Loucy (cell line): ENCODE measurements at regions not wholly inside any gene's neighbourhood (a gene's known extent, or its start where the extent isn't known, plus 50 kb on each side); places are given as distances from the start of the nearest gene placed in this dataset.

Source experiments
- H2AFZ ChIP-seq: fragments of 200-600 bp; sonication (generic); 2 replicates; pipeline ENCODE4 v1.6.0; 2016; ENCODE audit warnings: antibody characterized with exemption, mild to moderate bottlenecking, low read length, moderate library complexity
- H3F3A ChIP-seq: fragments of 200-600 bp; 2 replicates; pipeline ENCODE4 v1.6.0; 2016; ENCODE audit warnings: antibody characterized with exemption, low read depth, mild to moderate bottlenecking
- H3K27me3 ChIP-seq: fragments of 200-600 bp; sonication (generic); 2 replicates; pipeline ENCODE4 v1.6.1; 2014; ENCODE audit warnings: low read length, mild to moderate bottlenecking; ENCODE audit not compliant: insufficient read depth, poor library complexity, severe bottlenecking
- H3K36me3 ChIP-seq: fragments of 200-600 bp; sonication (generic); 2 replicates; pipeline ENCODE4 v1.6.1; 2016; ENCODE audit warnings: low read length; ENCODE audit not compliant: insufficient read depth
- H3K4me1 ChIP-seq: fragments of 200-600 bp; sonication (generic); 2 replicates; pipeline ENCODE4 v1.5.1; 2014; ENCODE audit warnings: low read length, mild to moderate bottlenecking; ENCODE audit not compliant: insufficient read depth, poor library complexity, severe bottlenecking
- H3K4me2 ChIP-seq: fragments of 200-600 bp; sonication (generic); 2 replicates; pipeline ENCODE4 v1.6.0; 2014; ENCODE audit warnings: antibody characterized with exemption, low read length, low read depth, mild to moderate bottlenecking; ENCODE audit not compliant: poor library complexity, severe bottlenecking
- H3K4me3 ChIP-seq: fragments of 200-600 bp; sonication (generic); 2 replicates; pipeline ENCODE4 v1.5.1; 2014; ENCODE audit warnings: low read length, mild to moderate bottlenecking, mixed read lengths; ENCODE audit not compliant: poor library complexity, severe bottlenecking
- H3K79me2 ChIP-seq: fragments of 200-600 bp; sonication (generic); 2 replicates; pipeline ENCODE4 v1.6.1; 2014; ENCODE audit warnings: low read length; ENCODE audit not compliant: insufficient read depth
- H3K9ac ChIP-seq: fragments of 200-600 bp; sonication (generic); 2 replicates; pipeline ENCODE4 v1.6.0; 2014; ENCODE audit warnings: mild to moderate bottlenecking, low read depth, low read length, moderate library complexity; ENCODE audit not compliant: poor library complexity, severe bottlenecking
- H3K9me2 ChIP-seq: fragments of 200-600 bp; sonication (generic); replicated peaks from 2 replicates; pipeline ENCODE4 v1.6.1; 2016; ENCODE audit warnings: low read depth, low read length, mixed read lengths
- H3K9me3 ChIP-seq: fragments of 200-600 bp; sonication (generic); 2 replicates; pipeline ENCODE4 v1.6.1; 2014; ENCODE audit warnings: mild to moderate bottlenecking, antibody characterized with exemption, low read length, low read depth; ENCODE audit not compliant: insufficient read depth
- H4K20me1 ChIP-seq: fragments of 200-600 bp; sonication (generic); 2 replicates; pipeline ENCODE4 v1.6.0; 2014; ENCODE audit warnings: antibody characterized with exemption, low read length, mild to moderate bottlenecking; ENCODE audit not compliant: insufficient read depth, poor library complexity, severe bottlenecking
- EZH2phosphoT487 ChIP-seq: fragments of 200-600 bp; IDR thresholded peaks from 2 replicates; pipeline ENCODE4 v1.6.1; 2018; ENCODE audit warnings: antibody characterized with exemption, mild to moderate bottlenecking, moderate library complexity, borderline replicate concordance
- TF ChIP-seq, protein P1 (sequence below): fragments of 200-600 bp; sonication (generic); conservative IDR thresholded peaks from 2 replicates; pipeline ENCODE4 v1.5.1; 2014; ENCODE audit warnings: mild to moderate bottlenecking, antibody characterized with exemption, low read length

DNA sequence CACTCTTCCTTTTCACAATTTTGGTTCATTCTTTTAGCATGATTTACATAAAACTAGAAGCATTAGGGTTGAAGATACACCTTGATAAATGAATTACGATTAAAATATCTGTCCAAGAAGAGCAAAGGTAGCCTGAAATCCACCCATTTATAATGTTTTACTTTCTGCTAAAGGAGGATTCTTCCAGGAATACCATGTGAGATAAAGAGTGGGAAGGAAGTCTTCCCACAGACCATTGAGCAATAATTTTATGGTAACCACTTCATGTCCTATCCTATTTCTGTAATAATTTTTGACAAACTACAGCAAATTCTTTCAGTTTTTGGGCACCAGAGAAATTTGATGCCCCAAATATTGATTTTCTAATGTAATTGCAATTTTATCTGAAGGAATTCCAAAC lies 150.6 kb upstream of the STEAP4 start:
- H3K9ac ChIP-seq: no peak overlapping the region
- no peak overlapping the region for H3K4me3 ChIP-seq
- H3K36me3 ChIP-seq: no peaks in the 10 kb centered on the region
- no peaks in the 10 kb centered on the region for H3K4me1 ChIP-seq
- no peaks in the 10 kb centered on the region for H3K9me2 ChIP-seq
- H3F3A ChIP-seq: no peaks in the 10 kb centered on the region
- H3K4me2 ChIP-seq: no peak overlapping the region
- no peaks in the 10 kb centered on the region for H3K27me3 ChIP-seq
- H3K79me2 ChIP-seq: no peaks in the 10 kb centered on the region
- H2AFZ ChIP-seq: no peak overlapping the region
- TF ChIP-seq EZH2phosphoT487: no peak
- TF ChIP-seq, protein P1, sequence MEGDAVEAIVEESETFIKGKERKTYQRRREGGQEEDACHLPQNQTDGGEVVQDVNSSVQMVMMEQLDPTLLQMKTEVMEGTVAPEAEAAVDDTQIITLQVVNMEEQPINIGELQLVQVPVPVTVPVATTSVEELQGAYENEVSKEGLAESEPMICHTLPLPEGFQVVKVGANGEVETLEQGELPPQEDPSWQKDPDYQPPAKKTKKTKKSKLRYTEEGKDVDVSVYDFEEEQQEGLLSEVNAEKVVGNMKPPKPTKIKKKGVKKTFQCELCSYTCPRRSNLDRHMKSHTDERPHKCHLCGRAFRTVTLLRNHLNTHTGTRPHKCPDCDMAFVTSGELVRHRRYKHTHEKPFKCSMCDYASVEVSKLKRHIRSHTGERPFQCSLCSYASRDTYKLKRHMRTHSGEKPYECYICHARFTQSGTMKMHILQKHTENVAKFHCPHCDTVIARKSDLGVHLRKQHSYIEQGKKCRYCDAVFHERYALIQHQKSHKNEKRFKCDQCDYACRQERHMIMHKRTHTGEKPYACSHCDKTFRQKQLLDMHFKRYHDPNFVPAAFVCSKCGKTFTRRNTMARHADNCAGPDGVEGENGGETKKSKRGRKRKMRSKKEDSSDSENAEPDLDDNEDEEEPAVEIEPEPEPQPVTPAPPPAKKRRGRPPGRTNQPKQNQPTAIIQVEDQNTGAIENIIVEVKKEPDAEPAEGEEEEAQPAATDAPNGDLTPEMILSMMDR: no peak
- no peaks in the 10 kb centered on the region for H4K20me1 ChIP-seq
- H3K9me3 ChIP-seq: no peaks in the 10 kb centered on the region

DNA sequence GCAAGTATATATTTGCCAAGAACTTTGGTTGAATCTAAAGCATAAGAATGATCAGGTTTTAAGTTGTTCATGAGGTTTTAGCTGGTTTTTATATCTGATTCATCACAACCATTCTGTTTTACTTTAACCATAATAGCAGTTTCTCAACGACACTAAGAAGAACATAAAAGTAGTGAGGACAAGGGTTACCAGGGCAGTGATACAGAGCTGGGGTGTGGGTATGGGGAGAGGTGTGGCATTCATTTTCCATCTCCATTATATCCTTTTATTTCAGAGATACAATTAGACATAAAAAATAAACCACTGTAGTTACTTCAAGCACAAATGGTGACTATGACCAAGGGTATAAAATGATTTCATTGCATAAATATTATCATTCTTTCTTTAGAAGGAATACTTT lies 149.8 kb upstream of the STEAP4 start:
- no peaks in the 10 kb centered on the region for H3K27me3 ChIP-seq
- no peaks in the 10 kb centered on the region for H3K36me3 ChIP-seq
- no peak for TF ChIP-seq EZH2phosphoT487
- TF ChIP-seq, protein P1: no peak
- no peak overlapping the region for H3K4me2 ChIP-seq
- no peaks in the 10 kb centered on the region for H3F3A ChIP-seq
- no peaks in the 10 kb centered on the region for H3K79me2 ChIP-seq
- H2AFZ ChIP-seq: no peak overlapping the region
- no peaks in the 10 kb centered on the region for H3K9me2 ChIP-seq
- no peaks in the 10 kb centered on the region for H4K20me1 ChIP-seq
- H3K4me3 ChIP-seq: no peak overlapping the region
- no peaks in the 10 kb centered on the region for H3K4me1 ChIP-seq
- no peaks in the 10 kb centered on the region for H3K9me3 ChIP-seq
- H3K9ac ChIP-seq: no peak overlapping the region

DNA sequence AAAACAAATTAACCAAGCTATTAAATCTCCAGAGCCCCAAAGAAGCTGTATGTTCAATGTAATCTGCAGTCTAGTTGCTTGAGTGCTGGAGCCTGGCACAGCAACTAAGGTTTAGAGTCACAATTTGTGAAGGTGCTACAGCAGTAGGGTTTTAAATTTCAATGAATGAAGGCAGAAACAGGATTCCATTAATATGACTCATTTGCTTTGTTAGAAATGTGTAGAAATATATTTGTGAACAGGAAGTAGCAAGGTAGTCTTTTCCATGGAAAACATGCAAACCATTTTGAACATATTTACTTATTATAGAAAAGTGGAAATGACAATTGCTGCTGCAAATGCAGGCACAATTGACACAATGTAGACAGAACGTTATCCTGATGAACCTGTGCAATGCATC lies 149.0 kb upstream of the STEAP4 start:
- TF ChIP-seq, protein P1: no peak
- TF ChIP-seq EZH2phosphoT487: no peak
- no peaks in the 10 kb centered on the region for H3K4me1 ChIP-seq
- H2AFZ ChIP-seq: no peak overlapping the region
- no peaks in the 10 kb centered on the region for H3K27me3 ChIP-seq
- no peaks in the 10 kb centered on the region for H3K36me3 ChIP-seq
- no peaks in the 10 kb centered on the region for H3K9me2 ChIP-seq
- H3K9ac ChIP-seq: no peak overlapping the region
- H3K79me2 ChIP-seq: no peaks in the 10 kb centered on the region
- no peaks in the 10 kb centered on the region for H3K9me3 ChIP-seq
- H3K4me3 ChIP-seq: no peak overlapping the region
- H3F3A ChIP-seq: no peaks in the 10 kb centered on the region
- H3K4me2 ChIP-seq: no peak overlapping the region
- H4K20me1 ChIP-seq: no peaks in the 10 kb centered on the region
